ENCODE measurements at regions not wholly inside any gene's neighbourhood (a gene's known extent, or its start where the extent isn't known, plus 50 kb on each side); places are given as distances from the start of the nearest gene placed in this dataset.

GRCh38 chr10:75294518-75294865 is 58.7 kb upstream of the COMTD1 start:
- TF ChIP-seq SP1 (IDR thresholded peaks at IDR 0.05; ENCODE audit: low read depth, low read length) (no peak), ZNF687 (IDR thresholded peaks at IDR 0.05) (no peak), PBX3 (IDR thresholded peaks at IDR 0.05; ENCODE audit: insufficient replicate concordance, low read depth, low read length) (no peak), EZH2 (IDR thresholded peaks at IDR 0.05; ENCODE audit: borderline replicate concordance, control insufficient read depth, low read depth, low read length) (no peak), ATF7 (IDR thresholded peaks at IDR 0.05; ENCODE audit: low read depth) (no peak), HDAC2 (IDR thresholded peaks at IDR 0.05) (no peak), SMAD5 (IDR thresholded peaks at IDR 0.05; ENCODE audit: low read depth) (no peak), MLLT1 (IDR thresholded peaks at IDR 0.05) (no peak), ZNF384 (IDR thresholded peaks at IDR 0.05; ENCODE audit: borderline replicate concordance, low read depth, low read length) (no peak)
- H4K20me1 ChIP-seq (ENCODE audit: control insufficient read depth, insufficient read depth): no peaks in the 10 kb centered on the region
- H3K9ac ChIP-seq (ENCODE audit: control insufficient read depth, insufficient read depth, low read length): no peak overlapping the region
- peak overlapping the region; percentile 76 for H2AFZ ChIP-seq (ENCODE audit: control insufficient read depth, low read depth, low read length)
- peak overlapping the region; percentile 93 for H3K4me2 ChIP-seq (ENCODE audit: control insufficient read depth, insufficient read depth)
- no peak for FAIRE-seq
- H3K4me1 ChIP-seq (ENCODE audit: control insufficient read depth, insufficient read depth, low read length): no peaks in the 10 kb centered on the region
- no peak overlapping the region for H3K27ac ChIP-seq (ENCODE audit: control insufficient read depth, insufficient read depth)
- POLR2A ChIA-PET: no interaction called here
- no peak for DNase-seq (ENCODE audit: low read depth, low spot score)
- intact Hi-C loops (cut with micrococcal nuclease; ENCODE audit: unreplicated experiment) (no loop called here), in situ Hi-C loops (cut with MboI) (no loop called here)
- CTCF ChIA-PET: interaction anchor here (0.6 kb wide), 1 partner anchor 174 kb away, joined by 3 read pairs; no protein-coding TSS in a partner anchor
- no peak overlapping the region for H3K4me3 ChIP-seq
- peaks cover 4 to 7% of the 10 kb centered on the region in 2 experiments; a peak in 3 of 4 replicates for H3K27me3 ChIP-seq (replicated peaks in 1 of 2; ENCODE audit: control insufficient read depth in 2 of 2, insufficient read depth in 2 of 2, low read length in 1 of 2)
- H3K79me2 ChIP-seq (ENCODE audit: control insufficient read depth, insufficient read depth, low read length): no peaks in the 10 kb centered on the region
- WGBS (ENCODE audit: insufficient coverage, insufficient replicate concordance, low lambda C conversion rate, missing lambda C conversion rate): 0% methylated on average over 6 of the region's 20 CpGs
- H3K9me3 ChIP-seq (replicated peaks; ENCODE audit: control insufficient read depth, insufficient read depth, low read length): no peaks in the 10 kb centered on the region; the same call in 2 of the 3 replicates
- RAD21 ChIA-PET (ENCODE audit: unreplicated experiment): no interaction called here
- BruUV-seq (replicated peaks): no TSS peak
- ATAC-seq: peak; percentile 60
- SMC1A ChIA-PET (ENCODE audit: uncharacterized antibody, unreplicated experiment): interaction anchor here (0.6 kb wide), 1 partner anchor 71 kb away, joined by 3 read pairs; no protein-coding TSS in a partner anchor
- H3K36me3 ChIP-seq (ENCODE audit: control insufficient read depth in 2 of 2, insufficient read depth in 2 of 2, low read length in 1 of 2): no peaks in the 10 kb centered on the region

Measured in GM12878 (cell line).